Activated CD8-positive, alpha-beta memory T cell treated with anti-CD3 and anti-CD28 coated beads for 36 hours (primary cell): ENCODE measurements at regions not wholly inside any gene's neighbourhood (a gene's known extent, or its start where the extent isn't known, plus 50 kb on each side); places are given as distances from the start of the nearest gene placed in this dataset.
"Not testable (repeated sequence)": the region's sequence is repeated elsewhere in the genome, so short reads cannot be mapped to it uniquely, and the experiment has no call there.

Experiments used
- CTCF ChIA-PET: fragments of 350-600 bp; sonication (Branson Sonifier 250); formaldehyde crosslinking; loops from one replicate; lab custom pipeline; 2021; ENCODE audit warnings: antibody characterized with exemption; lab: Charles Lee
- POLR2A ChIA-PET: fragments of 350-600 bp; sonication (Branson Sonifier 250); formaldehyde crosslinking; loops from one replicate; lab custom pipeline; 2021; ENCODE audit warnings: antibody characterized with exemption; lab: Charles Lee

GRCh38 chr10:3666525-3667302 is 118.3 kb downstream of the KLF6 start:
- ChIA-PET CTCF (no interaction called here), POLR2A (interaction anchor here (0.6 kb wide), 1 partner anchor 274 kb away, joined by 5 read pairs; no protein-coding TSS in a partner anchor)

- ChIA-PET POLR2A (no interaction called here), CTCF (interaction anchor here (0.6 kb wide), 1 partner anchor 43 kb away, joined by 4 read pairs; no protein-coding TSS in a partner anchor)
Observed at GRCh38 chr10:3665316-3665908, 119.6 kb downstream of the KLF6 start.

GRCh38 chr10:3662775-3663174 is 122.2 kb downstream of the KLF6 start:
- ChIA-PET POLR2A (no interaction called here), CTCF (no interaction called here)

GRCh38 chr10:3661271-3661670 is 123.7 kb downstream of the KLF6 start:
- ChIA-PET CTCF (no interaction called here), POLR2A (no interaction called here)

GRCh38 chr10:3660753-3661152 is 124.3 kb downstream of the KLF6 start:
- ChIA-PET POLR2A (no interaction called here), CTCF (no interaction called here)

GRCh38 chr10:3659203-3659917 is 125.6 kb downstream of the KLF6 start:
- ChIA-PET POLR2A (no interaction called here), CTCF (no interaction called here)

GRCh38 chr10:3658766-3659165 is 126.2 kb downstream of the KLF6 start:
- ChIA-PET CTCF (no interaction called here), POLR2A (no interaction called here)

GRCh38 chr10:3656214-3656613 is 128.8 kb downstream of the KLF6 start:
- ChIA-PET POLR2A (no interaction called here), CTCF (no interaction called here)

GRCh38 chr10:3655528-3655927 is 129.5 kb downstream of the KLF6 start:
- POLR2A ChIA-PET: no interaction called here
- CTCF ChIA-PET: no interaction called here

- ChIA-PET CTCF (no interaction called here), POLR2A (no interaction called here)
Observed at GRCh38 chr10:3654980-3655379, 130.0 kb downstream of the KLF6 start.

- ChIA-PET CTCF (no interaction called here), POLR2A (no interaction called here)
Observed at GRCh38 chr10:3654496-3654895, 130.5 kb downstream of the KLF6 start.

- CTCF ChIA-PET: not testable (repeated sequence)
Observed at GRCh38 chr10:3653303-3653702, 131.7 kb downstream of the KLF6 start.

GRCh38 chr10:3652886-3653285 is 132.1 kb downstream of the KLF6 start:
- CTCF ChIA-PET: no interaction called here
- POLR2A ChIA-PET: no interaction called here

More at GRCh38 chr10:3653303-3653702, 131.7 kb downstream of the KLF6 start:
- POLR2A ChIA-PET: not testable (repeated sequence)

GRCh38 chr10:3651969-3652653 is 132.9 kb downstream of the KLF6 start:
- ChIA-PET CTCF (no interaction called here), POLR2A (no interaction called here)

GRCh38 chr10:3648576-3648975 is 136.4 kb downstream of the KLF6 start:
- ChIA-PET POLR2A (no interaction called here), CTCF (no interaction called here)

- CTCF ChIA-PET: no interaction called here
- POLR2A ChIA-PET: no interaction called here
Observed at GRCh38 chr10:3648170-3648569, 136.8 kb downstream of the KLF6 start.

GRCh38 chr10:3647074-3647473 is 137.9 kb downstream of the KLF6 start:
- POLR2A ChIA-PET: no interaction called here
- CTCF ChIA-PET: interaction anchor here (0.6 kb wide), 1 partner anchor 13 kb away, joined by 5 read pairs; no protein-coding TSS in a partner anchor

- POLR2A ChIA-PET: no interaction called here
Observed at GRCh38 chr10:3645406-3645805, 139.6 kb downstream of the KLF6 start.

GRCh38 chr10:3640816-3641215 is 144.2 kb downstream of the KLF6 start:
- CTCF ChIA-PET: no interaction called here

More at GRCh38 chr10:3645406-3645805, 139.6 kb downstream of the KLF6 start:
- CTCF ChIA-PET: no interaction called here

GRCh38 chr10:3639546-3639945 is 145.5 kb downstream of the KLF6 start:
- POLR2A ChIA-PET: no interaction called here
- CTCF ChIA-PET: no interaction called here

More at GRCh38 chr10:3640816-3641215, 144.2 kb downstream of the KLF6 start:
- POLR2A ChIA-PET: no interaction called here
